CD1c-positive myeloid dendritic cell (primary cell): ENCODE measurements at regions not wholly inside any gene's neighbourhood (a gene's known extent, or its start where the extent isn't known, plus 50 kb on each side); places are given as distances from the start of the nearest gene placed in this dataset.

Source experiments
- DNase-seq: peaks from one replicate; pipeline ENCODE4 v3.0.0-alpha.2; 2016; ENCODE audit errors: extremely low spot score

GRCh38 chr9:107628444-107628843, 138.9 kb upstream of the KLF4 start:
- no peak for DNase-seq

- no peak for DNase-seq
These were observed 138.2 kb upstream of the KLF4 start for GRCh38 chr9:107627781-107628180.

- no peak for DNase-seq
These were observed 136.5 kb upstream of the KLF4 start for GRCh38 chr9:107626118-107626517.

GRCh38 chr9:107625383-107625984, 135.9 kb upstream of the KLF4 start:
- DNase-seq: no peak

DNA sequence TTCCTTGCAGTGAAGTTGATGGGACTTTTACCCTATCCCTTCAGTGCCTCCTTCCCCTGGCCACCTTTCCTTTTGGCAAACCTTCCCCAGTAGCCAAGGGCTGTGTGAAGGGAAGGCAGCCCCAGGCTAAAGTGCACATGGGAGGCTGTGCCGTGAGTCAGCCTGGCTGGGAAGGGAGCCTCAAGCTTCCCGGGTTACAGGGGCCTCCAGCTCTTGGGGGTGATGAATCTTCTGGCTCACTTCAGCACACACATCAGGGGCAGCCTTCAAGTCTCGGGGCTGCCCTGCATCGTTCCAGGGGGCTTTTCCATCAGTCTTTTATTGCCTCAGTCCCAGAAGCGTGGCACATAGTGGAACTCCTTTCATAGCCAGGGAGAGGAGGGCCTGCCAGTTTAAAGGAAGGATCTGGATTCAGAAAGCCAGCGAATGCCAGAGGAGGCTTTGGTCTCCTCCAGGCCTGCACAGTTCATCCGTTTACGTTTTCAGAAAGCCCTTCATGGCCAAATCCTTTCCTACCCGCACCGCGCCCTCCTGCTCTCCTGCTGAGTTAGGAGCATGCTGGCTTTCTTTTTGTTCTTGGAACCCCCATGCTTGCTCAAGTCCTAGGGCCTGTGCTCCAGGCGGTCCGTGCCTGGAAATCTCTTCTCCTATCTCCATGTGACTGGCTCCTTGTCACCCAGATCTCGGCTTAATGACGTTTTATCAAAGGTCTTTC, 134.8 kb upstream of the KLF4 start:
- no peak for DNase-seq

DNA sequence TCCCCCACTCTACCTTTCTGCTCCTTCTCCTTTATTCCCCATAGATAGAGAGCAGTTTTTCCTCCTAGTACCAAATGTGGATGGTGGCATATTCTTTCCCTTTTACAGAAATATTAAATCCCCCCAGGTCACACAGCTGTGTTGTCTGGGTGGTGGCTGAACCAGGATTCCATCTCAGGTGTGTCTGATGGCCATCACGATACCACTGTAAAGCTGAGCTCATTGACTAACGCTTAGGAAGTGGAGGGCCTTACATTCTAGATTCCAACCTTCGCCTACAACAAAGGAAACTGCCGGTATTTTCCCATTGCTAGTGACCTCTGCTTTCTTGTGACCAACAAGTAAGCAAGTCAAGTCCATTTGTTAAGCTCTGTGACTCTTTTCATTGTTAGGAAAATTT, 131.9 kb upstream of the KLF4 start:
- no peak for DNase-seq

GRCh38 chr9:107620801-107621200, 131.2 kb upstream of the KLF4 start:
- DNase-seq: no peak

GRCh38 chr9:107620236-107620635, 130.7 kb upstream of the KLF4 start:
- DNase-seq: no peak

DNA sequence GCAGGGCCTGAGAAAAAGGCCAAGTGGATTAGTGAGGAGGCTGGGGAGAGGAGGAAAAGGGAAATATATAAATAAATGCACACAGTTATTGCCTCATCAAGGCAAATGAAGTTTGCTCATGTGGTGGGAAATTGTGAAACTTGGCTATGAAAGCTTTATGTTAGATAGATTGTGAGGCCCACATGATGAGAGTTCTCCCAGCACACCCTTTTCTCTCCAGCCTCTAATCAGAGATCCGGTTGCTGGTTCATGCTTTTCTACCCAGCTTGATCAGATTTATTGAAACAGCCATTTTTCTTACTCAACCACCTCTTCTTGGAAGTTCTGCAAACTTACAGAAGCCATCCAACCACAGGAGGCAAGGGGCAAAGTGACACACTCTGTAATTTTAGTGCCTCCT, 125.8 kb upstream of the KLF4 start:
- DNase-seq: peak; percentile 57

GRCh38 chr9:107614765-107615164, 125.2 kb upstream of the KLF4 start:
- no peak for DNase-seq

GRCh38 chr9:107613321-107613720, 123.8 kb upstream of the KLF4 start:
- DNase-seq: no peak

GRCh38 chr9:107612136-107612535, 122.6 kb upstream of the KLF4 start:
- DNase-seq: peak; percentile 82

GRCh38 chr9:107609547-107609946, 120.0 kb upstream of the KLF4 start:
- DNase-seq: no peak

DNA sequence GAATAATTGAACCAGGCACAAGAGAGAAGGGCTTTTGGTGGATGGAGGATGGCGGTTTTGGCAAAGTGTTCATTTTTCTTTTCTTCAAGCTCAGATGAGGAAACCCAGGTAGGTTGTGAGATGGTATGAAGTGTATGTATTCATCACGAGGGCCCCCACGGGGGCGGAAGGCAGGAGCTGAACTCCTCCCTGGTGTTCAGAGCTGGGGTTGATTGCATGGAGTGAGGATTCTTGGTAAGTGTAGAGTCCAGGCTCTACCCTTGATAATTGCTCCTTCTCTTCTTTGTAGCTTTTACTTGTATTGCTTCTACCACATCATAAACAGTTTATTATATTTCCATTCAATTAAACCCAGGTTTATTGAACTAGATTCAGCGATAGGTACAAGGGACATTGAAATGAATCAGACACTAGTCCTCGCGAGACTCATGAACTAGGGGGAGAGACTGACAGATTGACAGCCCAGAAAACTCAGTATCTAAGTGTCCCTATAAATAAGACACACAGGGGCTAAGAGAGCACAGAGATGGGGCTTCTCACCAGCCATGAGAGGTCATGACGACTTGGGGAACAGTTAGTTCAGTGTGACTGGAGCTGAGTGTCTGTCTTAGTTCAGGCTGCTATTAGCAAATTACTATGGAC, 116.7 kb upstream of the KLF4 start:
- no peak for DNase-seq

- no peak for DNase-seq
These were observed 115.5 kb upstream of the KLF4 start for GRCh38 chr9:107605041-107605440.

GRCh38 chr9:107603281-107603680, 113.7 kb upstream of the KLF4 start:
- no peak for DNase-seq

GRCh38 chr9:107600060-107600573, 110.5 kb upstream of the KLF4 start:
- no peak for DNase-seq

DNA sequence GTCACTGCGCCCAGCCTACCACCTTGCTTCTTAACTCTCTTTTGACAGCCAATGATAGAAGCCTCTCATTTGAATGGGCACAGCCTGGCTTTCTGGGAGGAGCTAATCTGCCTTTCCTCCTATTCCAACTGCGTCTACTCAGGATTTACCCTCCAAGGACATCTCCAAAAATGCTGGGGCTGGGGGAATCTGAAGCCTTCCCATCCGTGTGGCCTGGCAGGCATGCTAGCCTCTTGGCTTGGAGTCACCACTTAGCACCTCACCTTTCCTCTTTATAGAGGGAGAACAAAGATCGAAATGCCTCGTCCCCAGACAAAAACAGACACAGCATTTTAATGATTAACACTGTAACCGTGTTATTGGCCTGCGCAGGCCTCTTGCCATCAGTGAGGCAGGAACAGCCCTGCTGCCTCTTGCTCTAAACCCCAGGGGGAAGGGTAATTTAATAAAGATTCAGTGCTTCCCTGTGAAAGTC, 108.2 kb upstream of the KLF4 start:
- DNase-seq: no peak

GRCh38 chr9:107594908-107595530, 105.5 kb upstream of the KLF4 start:
- DNase-seq: peak; percentile 9

DNA sequence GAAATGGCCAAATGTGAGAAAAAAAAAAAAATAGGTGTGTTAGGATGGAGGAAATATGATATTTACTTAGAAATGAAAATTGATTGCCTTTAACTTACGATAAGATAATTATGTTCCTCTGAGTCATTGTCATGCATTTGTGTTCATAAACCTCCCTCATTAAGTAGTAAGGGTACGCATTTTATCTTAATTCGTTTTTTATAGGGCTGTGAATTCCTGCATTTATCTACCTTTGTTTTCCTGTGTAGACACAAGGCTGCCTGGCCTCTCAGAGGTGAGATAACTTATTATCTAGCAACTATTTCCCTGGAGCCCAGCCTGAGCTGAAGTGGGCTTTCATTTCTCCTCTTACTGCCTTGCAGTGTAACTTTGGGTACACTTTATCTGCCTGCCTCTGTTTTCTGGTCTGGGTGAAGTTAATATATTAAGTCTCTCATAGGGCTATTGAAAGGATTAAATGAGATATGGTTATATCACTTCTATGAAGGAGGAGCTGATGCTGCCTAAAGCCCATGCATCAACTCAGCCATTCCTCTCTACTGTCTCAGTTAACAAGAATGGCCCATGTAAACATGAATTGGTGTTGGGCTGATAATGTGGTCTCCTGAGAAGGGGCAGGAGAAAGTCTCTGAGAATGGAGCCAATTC, 103.8 kb upstream of the KLF4 start:
- DNase-seq: no peak

DNA sequence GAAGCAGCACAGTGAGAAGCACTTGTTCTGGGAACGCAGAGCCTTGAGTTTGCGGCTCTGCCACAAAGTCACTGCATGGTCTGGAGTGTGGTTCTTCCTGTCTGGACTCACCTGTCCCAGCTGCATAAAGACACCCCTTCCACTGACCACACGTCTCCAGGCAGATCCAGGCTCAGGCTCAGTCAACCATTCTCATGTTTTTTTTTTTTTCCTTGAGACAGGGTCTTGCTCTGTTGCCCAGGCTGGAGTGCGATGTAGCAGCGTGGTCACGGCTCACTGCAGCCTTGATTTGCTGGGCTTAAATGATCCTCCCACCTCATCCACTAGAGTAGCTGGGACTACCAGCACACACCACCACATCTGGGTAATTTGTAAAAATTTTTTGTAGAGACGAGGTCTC, 102.9 kb upstream of the KLF4 start:
- no peak for DNase-seq

DNA sequence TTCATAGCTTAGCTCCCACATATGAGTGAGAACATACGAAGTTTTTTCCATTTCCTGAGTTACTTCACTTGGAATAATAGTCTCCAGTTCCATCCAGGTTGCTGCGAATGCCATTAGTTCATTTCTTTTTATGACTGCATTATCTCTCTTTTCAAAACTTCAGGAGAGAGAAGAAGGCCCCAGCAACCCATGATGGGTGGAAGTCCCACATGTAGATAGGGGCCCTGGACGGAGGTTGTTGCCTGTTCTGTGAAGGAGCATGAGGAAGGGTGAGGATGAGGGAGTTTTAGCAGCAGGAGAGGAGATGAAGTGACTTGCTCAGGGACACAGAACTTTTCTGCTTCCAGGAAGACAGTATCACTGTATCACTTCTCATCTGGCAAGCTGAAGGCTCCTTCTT, 102.2 kb upstream of the KLF4 start:
- DNase-seq: no peak
